Activated B cell treated with CpG ODN at 0.5 μM for 24 hours (primary cell): ENCODE measurements at regions not wholly inside any gene's neighbourhood (a gene's known extent, or its start where the extent isn't known, plus 50 kb on each side); places are given as distances from the start of the nearest gene placed in this dataset.
A peak's percentile ranks its signal among the peaks of the same experiment; 100 is the strongest.
"Not testable (repeated sequence)": the region's sequence is repeated elsewhere in the genome, so short reads cannot be mapped to it uniquely, and the experiment has no call there.

Experiments used
- ATAC-seq: fragments of 200-7000 bp; cut with Tn5 transposase; one replicate; pipeline ENCODE4 v1.10.0; 2021; ENCODE audit warnings: low read depth, mild to moderate bottlenecking, moderate library complexity
- CTCF ChIA-PET: fragments of 350-600 bp; sonication (Branson Sonifier 250); formaldehyde crosslinking; loops from one replicate; lab custom pipeline; 2021; ENCODE audit warnings: antibody characterized with exemption; lab: Charles Lee
- POLR2A ChIA-PET: fragments of 350-600 bp; sonication (Branson Sonifier 250); formaldehyde crosslinking; loops from one replicate; lab custom pipeline; 2021; ENCODE audit warnings: antibody characterized with exemption; lab: Charles Lee
- DNase-seq: peaks from one replicate; pipeline ENCODE4 v3.0.0; 2022
- H3K27ac Mint-ChIP-seq: one replicate; pipeline ENCODE4 v1.8.0; 2020; ENCODE audit warnings: mixed read lengths
- H3K27me3 Mint-ChIP-seq: one replicate; pipeline ENCODE4 v1.8.0; 2021; ENCODE audit warnings: mixed read lengths
- H3K36me3 Mint-ChIP-seq: one replicate; pipeline ENCODE4 v1.8.0; 2021; ENCODE audit warnings: low read depth, mixed read lengths
- H3K4me1 Mint-ChIP-seq: one replicate; pipeline ENCODE4 v1.8.0; 2021; ENCODE audit warnings: mixed read lengths
- H3K4me3 Mint-ChIP-seq: one replicate; pipeline ENCODE4 v1.8.0; 2020; ENCODE audit warnings: mild to moderate bottlenecking, mixed read lengths
- H3K9me3 Mint-ChIP-seq: one replicate; pipeline ENCODE4 v1.8.0; 2020; ENCODE audit warnings: mixed read lengths
- intact Hi-C: fragments of 100-400 bp; cut with micrococcal nuclease; formaldehyde crosslinking; loops from one replicate; pipeline ENCODE4 v1.15.1; 2024
- TF ChIP-seq, protein P1 (sequence below): fragments of 200-600 bp; IDR thresholded peaks from one replicate; pipeline ENCODE4 v1.8.0; 2022; ENCODE audit warnings: antibody characterized with exemption, mild to moderate bottlenecking

DNA sequence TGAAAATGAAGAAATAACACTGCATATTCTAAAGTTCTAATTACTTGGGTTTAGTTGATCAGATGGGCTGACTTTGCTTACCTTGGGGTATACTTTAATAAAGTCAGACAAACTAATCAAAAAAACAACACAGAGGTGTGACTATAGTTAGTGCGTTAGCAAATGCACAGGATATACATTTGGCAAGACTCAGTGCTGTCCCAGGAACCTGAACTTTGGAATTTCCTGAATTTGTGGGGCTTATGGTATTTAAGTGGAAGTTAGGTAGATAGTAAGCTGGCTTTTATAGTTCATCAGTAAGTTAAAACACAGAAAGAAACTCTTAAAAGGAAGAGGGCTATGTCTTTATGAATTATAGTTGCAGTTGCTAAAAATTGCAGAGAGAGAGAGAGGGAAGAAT, 302.6 kb upstream of the DDI1 start:
- Mint-ChIP-seq H3K36me3 (no peaks in the 10 kb centered on the region), H3K9me3 (no peaks in the 10 kb centered on the region), H3K27ac (no peak overlapping the region), H3K27me3 (no peaks in the 10 kb centered on the region), H3K4me3 (no peak overlapping the region), H3K4me1 (no peaks in the 10 kb centered on the region)
- ChIA-PET POLR2A (no interaction called here), CTCF (no interaction called here)
- intact Hi-C loops: no loop called here
- DNase-seq (no peak), ATAC-seq (no peak)
- TF ChIP-seq, protein P1, sequence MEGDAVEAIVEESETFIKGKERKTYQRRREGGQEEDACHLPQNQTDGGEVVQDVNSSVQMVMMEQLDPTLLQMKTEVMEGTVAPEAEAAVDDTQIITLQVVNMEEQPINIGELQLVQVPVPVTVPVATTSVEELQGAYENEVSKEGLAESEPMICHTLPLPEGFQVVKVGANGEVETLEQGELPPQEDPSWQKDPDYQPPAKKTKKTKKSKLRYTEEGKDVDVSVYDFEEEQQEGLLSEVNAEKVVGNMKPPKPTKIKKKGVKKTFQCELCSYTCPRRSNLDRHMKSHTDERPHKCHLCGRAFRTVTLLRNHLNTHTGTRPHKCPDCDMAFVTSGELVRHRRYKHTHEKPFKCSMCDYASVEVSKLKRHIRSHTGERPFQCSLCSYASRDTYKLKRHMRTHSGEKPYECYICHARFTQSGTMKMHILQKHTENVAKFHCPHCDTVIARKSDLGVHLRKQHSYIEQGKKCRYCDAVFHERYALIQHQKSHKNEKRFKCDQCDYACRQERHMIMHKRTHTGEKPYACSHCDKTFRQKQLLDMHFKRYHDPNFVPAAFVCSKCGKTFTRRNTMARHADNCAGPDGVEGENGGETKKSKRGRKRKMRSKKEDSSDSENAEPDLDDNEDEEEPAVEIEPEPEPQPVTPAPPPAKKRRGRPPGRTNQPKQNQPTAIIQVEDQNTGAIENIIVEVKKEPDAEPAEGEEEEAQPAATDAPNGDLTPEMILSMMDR: no peak

- ATAC-seq (no peak), DNase-seq (no peak)
- ChIA-PET POLR2A (no interaction called here), CTCF (no interaction called here)
- Mint-ChIP-seq H3K27ac (no peak overlapping the region), H3K9me3 (no peaks in the 10 kb centered on the region), H3K4me3 (no peak overlapping the region), H3K4me1 (no peaks in the 10 kb centered on the region), H3K36me3 (no peaks in the 10 kb centered on the region), H3K27me3 (no peaks in the 10 kb centered on the region)
- TF ChIP-seq, protein P1: no peak
- intact Hi-C loops: no loop called here
These were observed 300.9 kb upstream of the DDI1 start for GRCh38 chr11:103735497-103736032.

DNA sequence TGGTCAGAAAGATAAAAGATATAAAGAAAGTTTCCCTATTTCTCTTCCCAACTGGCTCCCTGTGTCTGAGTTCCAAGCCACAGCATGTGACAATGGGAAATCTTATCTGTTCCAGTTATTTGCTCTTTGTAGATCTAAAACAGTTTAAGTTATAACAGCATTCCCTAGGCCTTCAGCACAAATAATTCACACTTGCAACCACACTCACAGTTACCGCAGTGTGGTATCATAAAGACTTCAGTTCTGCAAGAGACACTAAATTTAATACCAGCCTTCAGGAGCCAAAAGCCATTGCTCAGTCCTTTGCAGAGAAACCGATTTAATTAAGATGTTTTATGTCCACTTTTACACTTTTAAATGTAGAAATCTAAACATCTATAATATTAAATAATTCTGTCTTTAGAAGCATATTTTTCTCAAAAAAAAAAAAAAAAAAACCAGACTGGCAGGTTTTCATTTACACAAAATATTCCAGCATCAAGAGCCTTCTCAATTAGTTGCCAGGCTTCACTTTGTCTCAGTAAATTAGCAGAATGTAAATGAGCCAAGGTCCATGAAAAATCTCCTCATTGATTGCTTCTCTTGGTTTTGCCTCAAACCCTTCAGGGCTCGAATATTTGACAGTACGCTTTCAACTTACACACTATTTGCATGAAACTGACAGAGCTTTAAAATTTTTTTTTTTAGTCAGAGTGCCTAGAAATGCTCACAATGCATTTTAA, 300.0 kb upstream of the DDI1 start:
- no peaks in the 10 kb centered on the region for H3K36me3 Mint-ChIP-seq
- DNase-seq (no peak), ATAC-seq (no peak)
- CTCF ChIA-PET: no interaction called here
- intact Hi-C loops: no loop called here
- no peaks in the 10 kb centered on the region for H3K4me1 Mint-ChIP-seq
- no peaks in the 10 kb centered on the region for H3K27me3 Mint-ChIP-seq
- H3K9me3 Mint-ChIP-seq: no peaks in the 10 kb centered on the region
- POLR2A ChIA-PET: no interaction called here
- H3K27ac Mint-ChIP-seq: no peak overlapping the region
- TF ChIP-seq, protein P1: no peak
- no peak overlapping the region for H3K4me3 Mint-ChIP-seq

DNA sequence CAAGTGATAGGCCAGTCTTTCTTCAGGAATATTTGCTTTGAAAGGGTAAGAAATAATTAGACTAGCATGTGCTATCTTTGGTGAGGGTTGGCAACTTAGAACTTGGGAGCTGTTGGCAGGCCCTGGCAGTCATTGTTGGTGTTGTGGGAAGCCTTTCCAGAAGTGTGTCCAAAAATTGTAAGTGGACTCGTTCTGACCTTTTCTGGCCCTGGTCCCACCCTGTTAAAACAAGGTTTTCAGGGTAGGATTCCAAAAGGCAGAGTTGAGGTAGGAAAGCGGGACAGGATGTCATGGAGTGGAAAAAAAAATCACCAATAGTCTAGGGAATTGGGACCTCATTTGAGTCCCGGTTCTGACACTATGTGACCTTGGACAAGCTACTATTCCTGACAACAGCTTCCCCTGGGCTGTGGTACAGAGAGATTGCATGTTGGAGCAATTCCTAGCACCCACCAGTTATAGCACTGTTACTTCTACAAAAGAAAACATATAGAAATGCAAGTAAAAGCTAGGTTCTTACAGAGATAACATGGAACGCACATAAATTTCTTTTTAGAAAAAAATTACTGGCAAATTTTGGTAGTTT, 299.3 kb upstream of the DDI1 start:
- intact Hi-C loops: no loop called here
- no peaks in the 10 kb centered on the region for H3K27me3 Mint-ChIP-seq
- H3K4me1 Mint-ChIP-seq: no peaks in the 10 kb centered on the region
- ChIA-PET POLR2A (no interaction called here), CTCF (no interaction called here)
- no peak for ATAC-seq
- H3K27ac Mint-ChIP-seq: no peak overlapping the region
- H3K4me3 Mint-ChIP-seq: no peak overlapping the region
- H3K9me3 Mint-ChIP-seq: peaks cover 2% of the 10 kb centered on the region
- TF ChIP-seq, protein P1: no peak
- no peaks in the 10 kb centered on the region for H3K36me3 Mint-ChIP-seq
- no peak for DNase-seq

- ChIA-PET POLR2A (no interaction called here), CTCF (no interaction called here)
- no peaks in the 10 kb centered on the region for H3K27me3 Mint-ChIP-seq
- H3K4me1 Mint-ChIP-seq: no peaks in the 10 kb centered on the region
- H3K36me3 Mint-ChIP-seq: no peaks in the 10 kb centered on the region
- peaks cover 3% of the 10 kb centered on the region for H3K9me3 Mint-ChIP-seq
- intact Hi-C loops: no loop called here
- DNase-seq: no peak
- ATAC-seq: no peak
- no peak overlapping the region for H3K27ac Mint-ChIP-seq
- TF ChIP-seq, protein P1: no peak
- no peak overlapping the region for H3K4me3 Mint-ChIP-seq
These were observed 298.7 kb upstream of the DDI1 start for GRCh38 chr11:103737747-103738146.

GRCh38 chr11:103739074-103739796, 297.2 kb upstream of the DDI1 start:
- H3K9me3 Mint-ChIP-seq, H3K4me1 Mint-ChIP-seq, intact Hi-C loops, DNase-seq, POLR2A ChIA-PET, H3K27me3 Mint-ChIP-seq, ATAC-seq, H3K27ac Mint-ChIP-seq, H3K36me3 Mint-ChIP-seq, CTCF ChIA-PET: not testable (repeated sequence)
- H3K4me3 Mint-ChIP-seq: peak overlapping the region; percentile 15
